ENCODE measurements at regions not wholly inside any gene's neighbourhood (a gene's known extent, or its start where the extent isn't known, plus 50 kb on each side); places are given as distances from the start of the nearest gene placed in this dataset.

GRCh38 chr2:217724471-217724870 is 278.3 kb downstream of the TNS1 start:
- Mint-ChIP-seq H3K9me3 (peaks cover 4% of the 10 kb centered on the region), H3K27me3 (no peaks in the 10 kb centered on the region), H3K27ac (no peak overlapping the region), H3K36me3 (ENCODE audit: low read depth) (no peaks in the 10 kb centered on the region), H3K4me1 (no peaks in the 10 kb centered on the region), H3K4me3 (no peak overlapping the region)
- ATAC-seq (ENCODE audit: low read depth) (no peak), DNase-seq (no peak)
- intact Hi-C loops (cut with micrococcal nuclease): no loop called here
- TF ChIP-seq, protein P1, sequence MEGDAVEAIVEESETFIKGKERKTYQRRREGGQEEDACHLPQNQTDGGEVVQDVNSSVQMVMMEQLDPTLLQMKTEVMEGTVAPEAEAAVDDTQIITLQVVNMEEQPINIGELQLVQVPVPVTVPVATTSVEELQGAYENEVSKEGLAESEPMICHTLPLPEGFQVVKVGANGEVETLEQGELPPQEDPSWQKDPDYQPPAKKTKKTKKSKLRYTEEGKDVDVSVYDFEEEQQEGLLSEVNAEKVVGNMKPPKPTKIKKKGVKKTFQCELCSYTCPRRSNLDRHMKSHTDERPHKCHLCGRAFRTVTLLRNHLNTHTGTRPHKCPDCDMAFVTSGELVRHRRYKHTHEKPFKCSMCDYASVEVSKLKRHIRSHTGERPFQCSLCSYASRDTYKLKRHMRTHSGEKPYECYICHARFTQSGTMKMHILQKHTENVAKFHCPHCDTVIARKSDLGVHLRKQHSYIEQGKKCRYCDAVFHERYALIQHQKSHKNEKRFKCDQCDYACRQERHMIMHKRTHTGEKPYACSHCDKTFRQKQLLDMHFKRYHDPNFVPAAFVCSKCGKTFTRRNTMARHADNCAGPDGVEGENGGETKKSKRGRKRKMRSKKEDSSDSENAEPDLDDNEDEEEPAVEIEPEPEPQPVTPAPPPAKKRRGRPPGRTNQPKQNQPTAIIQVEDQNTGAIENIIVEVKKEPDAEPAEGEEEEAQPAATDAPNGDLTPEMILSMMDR (IDR thresholded peaks at IDR 0.05): no peak
- ChIA-PET CTCF (no interaction called here), POLR2A (no interaction called here)

DNA sequence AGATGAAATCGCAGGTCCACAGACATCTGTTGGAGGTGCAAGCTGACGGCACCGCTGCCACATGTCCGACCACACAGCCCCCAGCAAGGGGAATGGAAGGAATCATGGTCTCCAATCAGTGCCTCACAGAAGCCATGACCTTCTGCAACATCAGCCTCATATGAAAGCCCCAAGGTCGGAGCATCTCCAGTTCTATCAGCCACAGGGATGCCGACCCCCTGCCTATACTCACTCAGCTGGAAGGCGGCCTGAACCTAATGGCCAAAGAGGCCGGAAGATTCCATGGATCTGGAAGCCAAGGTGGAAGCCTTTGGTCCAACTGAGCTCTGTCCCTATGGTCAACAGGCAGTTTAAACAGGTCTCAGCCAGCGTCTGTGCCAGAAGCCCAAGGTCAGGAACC is 278.8 kb downstream of the TNS1 start:
- intact Hi-C loops (cut with micrococcal nuclease): no loop called here
- Mint-ChIP-seq H3K27me3 (peaks cover 2% of the 10 kb centered on the region), H3K27ac (no peak overlapping the region), H3K4me3 (no peak overlapping the region), H3K9me3 (peaks cover 4% of the 10 kb centered on the region), H3K4me1 (no peaks in the 10 kb centered on the region), H3K36me3 (ENCODE audit: low read depth) (no peaks in the 10 kb centered on the region)
- TF ChIP-seq, protein P1 (IDR thresholded peaks at IDR 0.05): no peak
- no peak for ATAC-seq (ENCODE audit: low read depth)
- ChIA-PET POLR2A (no interaction called here), CTCF (interaction anchor here (0.8 to 0.9 kb wide), 2 partner anchors 9 to 11 kb away, joined by 3 read pairs; no protein-coding TSS in a partner anchor)
- DNase-seq: no peak

- ATAC-seq (ENCODE audit: low read depth) (no peak), DNase-seq (no peak)
- Mint-ChIP-seq H3K36me3 (ENCODE audit: low read depth) (no peaks in the 10 kb centered on the region), H3K27ac (no peak overlapping the region), H3K4me1 (no peaks in the 10 kb centered on the region), H3K4me3 (no peak overlapping the region), H3K9me3 (peaks cover 4% of the 10 kb centered on the region), H3K27me3 (peaks cover 3% of the 10 kb centered on the region)
- intact Hi-C loops (cut with micrococcal nuclease): no loop called here
- ChIA-PET POLR2A (no interaction called here), CTCF (interaction anchor here (0.9 kb wide), 1 partner anchor 10 kb away, joined by 3 read pairs; no protein-coding TSS in a partner anchor)
- TF ChIP-seq, protein P1 (IDR thresholded peaks at IDR 0.05): no peak
Observed at GRCh38 chr2:217722883-217723472, 279.8 kb downstream of the TNS1 start.

- TF ChIP-seq, protein P1 (IDR thresholded peaks at IDR 0.05): no peak
- H3K4me3 Mint-ChIP-seq: no peak overlapping the region
Observed at GRCh38 chr2:217717646-217718045, 285.1 kb downstream of the TNS1 start.

DNA sequence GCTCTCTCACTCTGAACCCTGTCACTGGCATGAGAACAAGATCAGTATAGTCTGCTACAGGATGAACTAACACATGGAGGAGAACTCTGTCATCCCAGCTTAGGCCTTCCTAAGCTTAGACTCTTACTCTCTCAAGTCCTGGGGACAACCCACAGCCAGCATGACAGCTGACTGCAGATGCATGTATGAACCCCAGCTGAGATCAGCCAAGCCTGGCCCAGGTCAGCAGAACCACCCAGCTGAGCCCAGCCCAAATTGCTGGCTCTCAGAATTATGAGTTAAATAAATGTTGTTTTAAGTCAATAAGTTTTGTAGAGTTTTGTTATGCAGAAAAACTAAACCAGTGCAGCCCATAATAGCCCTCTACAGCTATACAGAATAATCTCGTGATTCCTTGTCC is 287.3 kb downstream of the TNS1 start:
- no peak for DNase-seq

More at GRCh38 chr2:217717646-217718045, 285.1 kb downstream of the TNS1 start:
- no peak overlapping the region for H3K27ac Mint-ChIP-seq
- peaks cover 4% of the 10 kb centered on the region for H3K9me3 Mint-ChIP-seq
- no peak for DNase-seq
- H3K27me3 Mint-ChIP-seq: peaks cover 7% of the 10 kb centered on the region
- POLR2A ChIA-PET: no interaction called here
- intact Hi-C loops (cut with micrococcal nuclease): no loop called here
- no peaks in the 10 kb centered on the region for H3K4me1 Mint-ChIP-seq
- H3K36me3 Mint-ChIP-seq (ENCODE audit: low read depth): no peaks in the 10 kb centered on the region
- no peak for ATAC-seq (ENCODE audit: low read depth)
- CTCF ChIA-PET: no interaction called here

More for the DNA sequence above, 287.3 kb downstream of the TNS1 start:
- ATAC-seq (ENCODE audit: low read depth): no peak
- ChIA-PET POLR2A (no interaction called here), CTCF (interaction anchor here (0.8 to 1.2 kb wide), 2 partner anchors 8 to 1034 kb away, joined by 3 to 4 read pairs; no protein-coding TSS in a partner anchor)
- no peaks in the 10 kb centered on the region for H3K4me1 Mint-ChIP-seq
- H3K27ac Mint-ChIP-seq: no peak overlapping the region
- H3K9me3 Mint-ChIP-seq: no peaks in the 10 kb centered on the region
- TF ChIP-seq, protein P1 (IDR thresholded peaks at IDR 0.05): no peak
- H3K4me3 Mint-ChIP-seq: no peak overlapping the region
- H3K36me3 Mint-ChIP-seq (ENCODE audit: low read depth): no peaks in the 10 kb centered on the region
- peaks cover 7% of the 10 kb centered on the region for H3K27me3 Mint-ChIP-seq
- intact Hi-C loops (cut with micrococcal nuclease): no loop called here

Measured in activated B cell treated with CpG ODN at 0.5 μM for 24 hours (primary cell).